ENCODE measurements at regions not wholly inside any gene's neighbourhood (a gene's known extent, or its start where the extent isn't known, plus 50 kb on each side); places are given as distances from the start of the nearest gene placed in this dataset.

DNA sequence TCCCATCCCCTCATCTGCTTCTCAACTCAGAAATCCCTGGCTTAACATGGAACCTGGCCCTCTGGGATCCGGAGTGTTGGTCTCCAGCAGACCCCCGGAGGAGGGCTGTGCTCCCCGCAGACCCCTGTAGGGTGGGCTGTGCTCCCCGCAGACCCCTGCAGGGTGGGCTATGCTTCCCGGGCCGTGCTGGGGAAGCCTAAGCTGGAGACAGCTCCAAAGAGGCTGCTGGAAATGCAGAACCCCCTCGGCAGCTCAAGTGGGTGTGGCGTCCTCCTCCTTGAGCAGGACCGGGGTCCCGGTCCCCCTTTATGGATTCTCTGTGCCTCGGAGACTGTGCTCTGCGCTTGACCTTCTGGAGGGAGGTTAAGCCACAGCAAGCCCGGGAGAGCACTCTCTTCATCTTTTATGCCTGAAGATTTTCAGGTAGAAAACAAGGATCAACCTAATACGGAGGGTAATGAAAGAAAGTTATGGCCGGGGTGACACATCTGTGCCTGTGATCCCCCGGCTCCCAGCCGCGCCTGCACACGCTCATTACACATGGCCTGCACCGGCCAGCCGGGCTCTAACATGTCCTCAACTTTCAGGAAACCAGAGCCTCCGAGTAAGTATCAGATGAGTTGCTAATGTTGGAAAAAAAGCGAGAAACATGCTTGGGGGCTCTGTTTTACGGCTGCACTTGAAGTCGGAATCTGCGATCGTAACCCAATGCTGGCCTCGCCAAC is 87.7 kb upstream of the ACTRT2 start:
- Mint-ChIP-seq H3K36me3 (ENCODE audit: low read depth) (peaks cover 6% of the 10 kb centered on the region), H3K4me3 (no peak overlapping the region), H3K9me3 (peaks cover 14% of the 10 kb centered on the region), H3K4me1 (no peaks in the 10 kb centered on the region), H3K27ac (ENCODE audit: unreplicated experiment) (no peak overlapping the region), H3K27me3 (ENCODE audit: low read depth) (no peaks in the 10 kb centered on the region)
- no peak for DNase-seq (ENCODE audit: low read depth, low spot score)
- TF ChIP-seq, protein P1, sequence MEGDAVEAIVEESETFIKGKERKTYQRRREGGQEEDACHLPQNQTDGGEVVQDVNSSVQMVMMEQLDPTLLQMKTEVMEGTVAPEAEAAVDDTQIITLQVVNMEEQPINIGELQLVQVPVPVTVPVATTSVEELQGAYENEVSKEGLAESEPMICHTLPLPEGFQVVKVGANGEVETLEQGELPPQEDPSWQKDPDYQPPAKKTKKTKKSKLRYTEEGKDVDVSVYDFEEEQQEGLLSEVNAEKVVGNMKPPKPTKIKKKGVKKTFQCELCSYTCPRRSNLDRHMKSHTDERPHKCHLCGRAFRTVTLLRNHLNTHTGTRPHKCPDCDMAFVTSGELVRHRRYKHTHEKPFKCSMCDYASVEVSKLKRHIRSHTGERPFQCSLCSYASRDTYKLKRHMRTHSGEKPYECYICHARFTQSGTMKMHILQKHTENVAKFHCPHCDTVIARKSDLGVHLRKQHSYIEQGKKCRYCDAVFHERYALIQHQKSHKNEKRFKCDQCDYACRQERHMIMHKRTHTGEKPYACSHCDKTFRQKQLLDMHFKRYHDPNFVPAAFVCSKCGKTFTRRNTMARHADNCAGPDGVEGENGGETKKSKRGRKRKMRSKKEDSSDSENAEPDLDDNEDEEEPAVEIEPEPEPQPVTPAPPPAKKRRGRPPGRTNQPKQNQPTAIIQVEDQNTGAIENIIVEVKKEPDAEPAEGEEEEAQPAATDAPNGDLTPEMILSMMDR (conservative IDR thresholded peaks at IDR 0.05): no peak

DNA sequence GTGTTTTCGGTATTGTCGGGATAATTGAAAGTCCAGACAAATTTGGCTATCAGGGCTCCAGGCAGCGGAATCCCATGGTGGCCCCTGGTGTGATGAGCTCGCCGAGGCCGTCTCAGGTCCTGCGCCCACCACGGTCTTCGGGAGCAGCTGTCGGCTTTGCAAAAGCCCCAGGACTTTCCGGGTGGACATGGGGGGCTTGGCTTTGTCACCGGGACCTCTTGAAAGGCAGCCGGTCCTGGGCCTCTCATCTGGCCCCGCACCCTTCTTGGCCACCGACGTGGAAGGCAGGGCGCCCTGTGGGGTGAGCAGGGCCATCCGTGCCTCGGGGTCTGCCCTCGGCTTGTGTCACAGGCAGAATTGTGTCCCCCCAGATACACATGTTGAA is 87.1 kb upstream of the ACTRT2 start:
- Mint-ChIP-seq H3K36me3 (ENCODE audit: low read depth) (peaks cover 6% of the 10 kb centered on the region), H3K4me1 (no peaks in the 10 kb centered on the region), H3K27ac (ENCODE audit: unreplicated experiment) (no peak overlapping the region), H3K27me3 (ENCODE audit: low read depth) (no peaks in the 10 kb centered on the region), H3K4me3 (no peak overlapping the region), H3K9me3 (peaks cover 14% of the 10 kb centered on the region)
- TF ChIP-seq, protein P1 (conservative IDR thresholded peaks at IDR 0.05): no peak
- DNase-seq (ENCODE audit: low read depth, low spot score): no peak

DNA sequence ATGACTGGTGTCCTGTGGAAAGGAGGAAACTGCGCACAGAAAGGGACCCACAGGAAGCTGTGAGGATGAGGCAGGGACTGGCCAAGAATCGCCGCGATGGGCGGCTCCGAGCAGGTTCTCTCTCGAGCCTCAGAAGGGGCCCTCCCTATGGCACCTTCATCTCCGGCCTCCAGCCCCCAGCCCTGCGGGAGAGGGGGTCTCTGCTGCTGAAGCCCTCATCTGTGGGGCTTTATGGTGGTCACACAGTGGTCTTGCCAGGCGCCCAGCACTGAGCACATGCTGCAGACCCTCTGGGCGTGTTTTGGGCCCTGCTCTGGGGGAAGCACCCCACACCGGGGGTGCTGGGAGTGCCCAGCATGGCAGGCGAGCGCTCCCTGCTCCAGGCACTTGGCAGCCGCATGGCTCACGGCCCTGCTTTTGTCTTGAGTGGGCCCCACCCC is 86.6 kb upstream of the ACTRT2 start:
- Mint-ChIP-seq H3K27ac (ENCODE audit: unreplicated experiment) (no peak overlapping the region), H3K4me3 (no peak overlapping the region), H3K36me3 (ENCODE audit: low read depth) (peaks cover 4% of the 10 kb centered on the region), H3K27me3 (ENCODE audit: low read depth) (no peaks in the 10 kb centered on the region), H3K9me3 (peaks cover 14% of the 10 kb centered on the region), H3K4me1 (no peaks in the 10 kb centered on the region)
- TF ChIP-seq, protein P1 (conservative IDR thresholded peaks at IDR 0.05): no peak
- no peak for DNase-seq (ENCODE audit: low read depth, low spot score)

DNA sequence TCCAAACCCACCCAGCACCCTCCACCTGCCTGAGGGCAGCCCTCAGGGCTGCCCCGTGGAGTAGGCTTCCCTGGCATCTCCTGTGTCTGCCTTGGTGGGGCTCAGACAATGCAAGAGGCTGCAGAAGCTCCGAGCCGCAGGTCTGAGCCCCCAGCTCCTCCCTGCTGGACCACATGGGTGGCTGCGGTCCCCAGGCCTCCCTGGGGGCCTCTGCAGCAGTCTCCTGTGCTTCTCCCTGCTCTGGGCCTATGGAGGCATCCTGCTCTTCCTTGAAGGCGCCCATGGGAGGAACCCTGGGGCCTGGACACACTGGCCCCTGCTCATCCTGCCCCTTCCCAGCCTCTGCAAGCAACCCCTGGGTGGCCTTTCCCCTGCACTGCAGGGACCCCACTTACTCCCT is 86.1 kb upstream of the ACTRT2 start:
- H3K4me1 Mint-ChIP-seq: no peaks in the 10 kb centered on the region
- H3K27ac Mint-ChIP-seq (ENCODE audit: unreplicated experiment): no peak overlapping the region
- H3K36me3 Mint-ChIP-seq (ENCODE audit: low read depth): peaks cover 4% of the 10 kb centered on the region
- DNase-seq (ENCODE audit: low read depth, low spot score): no peak
- no peaks in the 10 kb centered on the region for H3K27me3 Mint-ChIP-seq (ENCODE audit: low read depth)
- TF ChIP-seq, protein P1 (conservative IDR thresholded peaks at IDR 0.05): no peak
- no peak overlapping the region for H3K4me3 Mint-ChIP-seq
- H3K9me3 Mint-ChIP-seq: peaks cover 12% of the 10 kb centered on the region

DNA sequence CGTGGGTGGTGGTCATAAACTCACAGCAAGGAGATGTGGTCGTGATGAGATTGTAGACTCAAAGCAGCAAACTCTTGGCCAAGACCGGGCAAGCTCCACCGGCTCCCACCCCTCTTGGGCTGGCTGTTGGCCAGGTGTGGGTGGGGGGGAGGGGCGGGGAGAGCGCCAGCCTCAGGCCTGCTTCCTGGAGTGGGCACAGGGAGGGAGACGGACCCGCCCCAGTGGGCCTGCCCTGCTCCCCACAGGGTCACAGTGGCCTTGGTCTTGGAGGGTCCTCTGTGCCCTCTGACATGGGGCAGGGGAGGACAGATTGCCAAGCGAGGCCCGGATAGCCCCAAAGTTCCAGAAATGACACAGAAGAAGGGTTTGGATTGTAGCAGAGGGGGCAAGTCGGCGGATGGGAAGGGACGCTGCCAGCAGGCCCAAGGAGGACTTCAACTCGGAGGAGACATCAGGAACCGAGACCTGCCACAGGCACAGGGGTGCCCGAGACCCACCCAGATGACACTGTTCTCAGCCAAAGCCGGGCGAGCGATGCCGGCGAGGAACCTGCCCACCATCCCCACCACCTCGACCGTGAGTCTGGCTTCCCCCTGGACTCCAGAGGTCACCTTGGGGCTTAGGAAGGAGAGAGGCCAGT is 85.4 kb upstream of the ACTRT2 start:
- Mint-ChIP-seq H3K27ac (ENCODE audit: unreplicated experiment) (no peak overlapping the region), H3K4me1 (no peaks in the 10 kb centered on the region), H3K9me3 (peaks cover 15% of the 10 kb centered on the region), H3K27me3 (ENCODE audit: low read depth) (no peaks in the 10 kb centered on the region), H3K4me3 (no peak overlapping the region), H3K36me3 (ENCODE audit: low read depth) (peaks cover 4% of the 10 kb centered on the region)
- DNase-seq (ENCODE audit: low read depth, low spot score): no peak
- TF ChIP-seq, protein P1 (conservative IDR thresholded peaks at IDR 0.05): no peak
